ENCODE measurements at regions not wholly inside any gene's neighbourhood (a gene's known extent, or its start where the extent isn't known, plus 50 kb on each side); places are given as distances from the start of the nearest gene placed in this dataset.

DNA sequence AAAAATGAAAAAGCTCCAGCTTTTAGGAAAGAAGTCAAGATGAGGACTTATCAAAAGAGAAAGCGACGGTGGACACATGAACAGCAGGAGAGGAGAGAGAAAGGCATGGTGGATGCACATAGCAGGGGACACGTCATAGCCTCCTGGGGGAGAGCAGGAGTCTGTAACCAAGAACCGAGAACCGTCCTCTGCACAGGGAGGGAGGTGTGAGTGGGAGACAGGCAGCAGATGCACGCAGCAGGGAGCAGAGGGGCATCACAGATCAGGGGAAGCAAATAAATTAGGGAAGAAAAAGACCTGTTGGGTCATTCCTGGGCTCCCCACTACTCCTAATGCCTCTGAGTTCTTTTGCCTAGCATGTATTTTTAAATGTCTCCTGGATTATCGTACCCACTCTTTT is 138.1 kb upstream of the RMST start:
- TF ChIP-seq, protein P1, sequence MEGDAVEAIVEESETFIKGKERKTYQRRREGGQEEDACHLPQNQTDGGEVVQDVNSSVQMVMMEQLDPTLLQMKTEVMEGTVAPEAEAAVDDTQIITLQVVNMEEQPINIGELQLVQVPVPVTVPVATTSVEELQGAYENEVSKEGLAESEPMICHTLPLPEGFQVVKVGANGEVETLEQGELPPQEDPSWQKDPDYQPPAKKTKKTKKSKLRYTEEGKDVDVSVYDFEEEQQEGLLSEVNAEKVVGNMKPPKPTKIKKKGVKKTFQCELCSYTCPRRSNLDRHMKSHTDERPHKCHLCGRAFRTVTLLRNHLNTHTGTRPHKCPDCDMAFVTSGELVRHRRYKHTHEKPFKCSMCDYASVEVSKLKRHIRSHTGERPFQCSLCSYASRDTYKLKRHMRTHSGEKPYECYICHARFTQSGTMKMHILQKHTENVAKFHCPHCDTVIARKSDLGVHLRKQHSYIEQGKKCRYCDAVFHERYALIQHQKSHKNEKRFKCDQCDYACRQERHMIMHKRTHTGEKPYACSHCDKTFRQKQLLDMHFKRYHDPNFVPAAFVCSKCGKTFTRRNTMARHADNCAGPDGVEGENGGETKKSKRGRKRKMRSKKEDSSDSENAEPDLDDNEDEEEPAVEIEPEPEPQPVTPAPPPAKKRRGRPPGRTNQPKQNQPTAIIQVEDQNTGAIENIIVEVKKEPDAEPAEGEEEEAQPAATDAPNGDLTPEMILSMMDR (tag by site-specific recombination; IDR thresholded peaks at IDR 0.05), result no peak
- TF ChIP-seq GLI2 (tag by site-specific recombination; IDR thresholded peaks at IDR 0.05; ENCODE audit: borderline replicate concordance, low read depth) (no peak), HOXD13 (CRISPR knock-in tag; IDR thresholded peaks at IDR 0.05; ENCODE audit: borderline replicate concordance) (no peak), YY1 (tag by site-specific recombination; IDR thresholded peaks at IDR 0.05) (no peak), ZNF169 (tag by site-specific recombination; IDR thresholded peaks at IDR 0.05) (no peak)
- TF ChIP-seq, protein P2, sequence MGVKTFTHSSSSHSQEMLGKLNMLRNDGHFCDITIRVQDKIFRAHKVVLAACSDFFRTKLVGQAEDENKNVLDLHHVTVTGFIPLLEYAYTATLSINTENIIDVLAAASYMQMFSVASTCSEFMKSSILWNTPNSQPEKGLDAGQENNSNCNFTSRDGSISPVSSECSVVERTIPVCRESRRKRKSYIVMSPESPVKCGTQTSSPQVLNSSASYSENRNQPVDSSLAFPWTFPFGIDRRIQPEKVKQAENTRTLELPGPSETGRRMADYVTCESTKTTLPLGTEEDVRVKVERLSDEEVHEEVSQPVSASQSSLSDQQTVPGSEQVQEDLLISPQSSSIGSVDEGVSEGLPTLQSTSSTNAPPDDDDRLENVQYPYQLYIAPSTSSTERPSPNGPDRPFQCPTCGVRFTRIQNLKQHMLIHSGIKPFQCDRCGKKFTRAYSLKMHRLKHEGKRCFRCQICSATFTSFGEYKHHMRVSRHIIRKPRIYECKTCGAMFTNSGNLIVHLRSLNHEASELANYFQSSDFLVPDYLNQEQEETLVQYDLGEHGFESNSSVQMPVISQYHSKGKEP (tag by site-specific recombination; IDR thresholded peaks at IDR 0.05), result no peak
- TF ChIP-seq, protein P3, sequence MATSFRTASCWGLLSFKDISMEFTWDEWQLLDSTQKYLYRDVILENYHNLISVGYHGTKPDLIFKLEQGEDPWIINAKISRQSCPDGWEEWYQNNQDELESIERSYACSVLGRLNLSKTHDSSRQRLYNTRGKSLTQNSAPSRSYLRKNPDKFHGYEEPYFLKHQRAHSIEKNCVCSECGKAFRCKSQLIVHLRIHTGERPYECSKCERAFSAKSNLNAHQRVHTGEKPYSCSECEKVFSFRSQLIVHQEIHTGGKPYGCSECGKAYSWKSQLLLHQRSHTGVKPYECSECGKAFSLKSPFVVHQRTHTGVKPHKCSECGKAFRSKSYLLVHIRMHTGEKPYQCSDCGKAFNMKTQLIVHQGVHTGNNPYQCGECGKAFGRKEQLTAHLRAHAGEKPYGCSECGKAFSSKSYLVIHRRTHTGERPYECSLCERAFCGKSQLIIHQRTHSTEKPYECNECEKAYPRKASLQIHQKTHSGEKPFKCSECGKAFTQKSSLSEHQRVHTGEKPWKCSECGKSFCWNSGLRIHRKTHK (tag by site-specific recombination; IDR thresholded peaks at IDR 0.05), result no peak
